ENCODE measurements at regions not wholly inside any gene's neighbourhood (a gene's known extent, or its start where the extent isn't known, plus 50 kb on each side); places are given as distances from the start of the nearest gene placed in this dataset.

- no peaks in the 10 kb centered on the region for H3K9me3 ChIP-seq
- no peaks in the 10 kb centered on the region for H3K4me1 ChIP-seq
- ChIA-PET CTCF (no interaction called here), POLR2A (no interaction called here)
- TF ChIP-seq TP53 (CRISPR knock-in tag; IDR thresholded peaks at IDR 0.05) (no peak), POLR2AphosphoS2 (conservative IDR thresholded peaks at IDR 0.05; ENCODE audit: low read length) (no peak), TFCP2L1 (CRISPR knock-in tag; IDR thresholded peaks at IDR 0.05) (no peak), NPAS2 (CRISPR knock-in tag; IDR thresholded peaks at IDR 0.05; ENCODE audit: borderline replicate concordance) (no peak), RARB (CRISPR knock-in tag; IDR thresholded peaks at IDR 0.05) (no peak), MAFK (IDR thresholded peaks at IDR 0.05; ENCODE audit: partially characterized antibody) (no peak)
- DNase-seq (ENCODE audit: low read depth in 1 of 2, low spot score in 1 of 2), result no peak
- 0% methylated on average over 5 of the region's 5 CpGs for WGBS (ENCODE audit: missing lambda C conversion rate)
- no peak overlapping the region for H3K4me3 ChIP-seq
- H3K4me2 ChIP-seq, result no peak overlapping the region
- ATAC-seq, result no peak
- no peak for FAIRE-seq
- H3K27ac ChIP-seq, result no peak overlapping the region
These were observed 537.7 kb upstream of the NMUR2 start for GRCh38 chr5:152942633-152943336.

GRCh38 chr5:152953788-152954483, 536.5 kb upstream of the GRIA1 start:
- 3% methylated on average over 8 of the region's 8 CpGs for WGBS (ENCODE audit: missing lambda C conversion rate)
- no peak overlapping the region for H3K4me3 ChIP-seq
- CTCF ChIA-PET, result no interaction called here
- POLR2A ChIA-PET, result no interaction called here
- H3K27ac ChIP-seq, result no peak overlapping the region
- no peaks in the 10 kb centered on the region for H3K9me3 ChIP-seq
- ATAC-seq (no peak), FAIRE-seq (no peak), DNase-seq (ENCODE audit: low read depth in 1 of 2, low spot score in 1 of 2) (no peak)
- no peak for TF ChIP-seq ATOH8 (CRISPR knock-in tag; IDR thresholded peaks at IDR 0.05; ENCODE audit: low read depth)
- no peak for TF ChIP-seq HOXB13 (CRISPR knock-in tag; IDR thresholded peaks at IDR 0.05; ENCODE audit: low read depth)
- TF ChIP-seq CEBPB (IDR thresholded peaks at IDR 0.05), result no peak
- TF ChIP-seq PBX3 (IDR thresholded peaks at IDR 0.05), result no peak
- no peak for TF ChIP-seq TP53 (CRISPR knock-in tag; IDR thresholded peaks at IDR 0.05)
- TF ChIP-seq NR3C1 (IDR thresholded peaks at IDR 0.05), result no peak
- no peak for TF ChIP-seq RARB (CRISPR knock-in tag; IDR thresholded peaks at IDR 0.05)
- no peak for TF ChIP-seq CHD2 (IDR thresholded peaks at IDR 0.05; ENCODE audit: low read length, partially characterized antibody)
- H3K4me2 ChIP-seq, result no peak overlapping the region
- no peaks in the 10 kb centered on the region for H3K4me1 ChIP-seq

- 18% methylated on average over 2 of the region's 2 CpGs for WGBS (ENCODE audit: missing lambda C conversion rate)
- ChIA-PET POLR2A (no interaction called here), CTCF (no interaction called here)
- no peak overlapping the region for H3K4me3 ChIP-seq
- no peaks in the 10 kb centered on the region for H3K4me1 ChIP-seq
- DNase-seq (ENCODE audit: low read depth in 1 of 2, low spot score in 1 of 2) (no peak), FAIRE-seq (no peak), ATAC-seq (no peak)
- no peak overlapping the region for H3K27ac ChIP-seq
- TF ChIP-seq POLR2A (IDR thresholded peaks at IDR 0.05; ENCODE audit: low read length) (no peak), NPAS2 (CRISPR knock-in tag; IDR thresholded peaks at IDR 0.05; ENCODE audit: borderline replicate concordance) (no peak), RCOR1 (IDR thresholded peaks at IDR 0.05; ENCODE audit: low read depth, low read length) (no peak), REST (IDR thresholded peaks at IDR 0.05) (no peak), HES2 (IDR thresholded peaks at IDR 0.05) (no peak), ZNF302 (CRISPR knock-in tag; IDR thresholded peaks at IDR 0.05) (no peak), ZSCAN20 (CRISPR knock-in tag; IDR thresholded peaks at IDR 0.05) (no peak), TFCP2L1 (CRISPR knock-in tag; IDR thresholded peaks at IDR 0.05) (no peak), SMC3 (IDR thresholded peaks at IDR 0.05) (no peak), HDAC2 (IDR thresholded peaks at IDR 0.05) (no peak), BCL3 (IDR thresholded peaks at IDR 0.05) (no peak), HEYL (CRISPR knock-in tag; IDR thresholded peaks at IDR 0.05) (no peak), NR3C1 (IDR thresholded peaks at IDR 0.05) (no peak), ZC3H11A (IDR thresholded peaks at IDR 0.05) (no peak)
- no peaks in the 10 kb centered on the region for H3K9me3 ChIP-seq
- H3K4me2 ChIP-seq, result no peak overlapping the region
These were observed 533.4 kb upstream of the GRIA1 start for GRCh38 chr5:152956943-152957613.
